GM12891 (cell line): ENCODE measurements at regions not wholly inside any gene's neighbourhood (a gene's known extent, or its start where the extent isn't known, plus 50 kb on each side); places are given as distances from the start of the nearest gene placed in this dataset.

Experiments
- POLR2A ChIP-seq: IDR thresholded peaks from 2 replicates; pipeline ENCODE4 v1.6.1; 2011; ENCODE audit warnings: low read depth, low read length, control low read depth
- POLR2AphosphoS5 ChIP-seq: IDR thresholded peaks from 2 replicates; pipeline ENCODE4 v1.6.1; 2011; ENCODE audit warnings: low read depth, low read length, control low read depth
- POU2F2 ChIP-seq: IDR thresholded peaks from 2 replicates; pipeline ENCODE4 v1.6.1; 2011; ENCODE audit warnings: low read depth, mild to moderate bottlenecking, control low read depth, low read length, moderate library complexity
- SPI1 ChIP-seq: IDR thresholded peaks from 2 replicates; pipeline ENCODE4 v1.6.1; 2011; ENCODE audit warnings: low read depth, low read length, control low read depth
- TAF1 ChIP-seq: IDR thresholded peaks from 2 replicates; pipeline ENCODE4 v1.6.1; 2011; ENCODE audit warnings: low read depth, low read length, control low read depth

GRCh38 chr4:176534566-176534965 lies 214.8 kb downstream of the SPCS3 start:
- no peak for TF ChIP-seq POLR2AphosphoS5
- no peak for TF ChIP-seq POLR2A
- no peak for TF ChIP-seq SPI1
- TF ChIP-seq TAF1 = no peak
- TF ChIP-seq POU2F2 = no peak
